SKM-1 (cell line): ENCODE measurements at regions not wholly inside any gene's neighbourhood (a gene's known extent, or its start where the extent isn't known, plus 50 kb on each side); places are given as distances from the start of the nearest gene placed in this dataset.
"Not testable (repeated sequence)": the region's sequence is repeated elsewhere in the genome, so short reads cannot be mapped to it uniquely, and the experiment has no call there.

ENCODE experiments used
- DNase-seq: peaks from one replicate; lab custom pipeline; 2025; ENCODE audit not compliant: unreplicated experiment; lab: John Stamatoyannopoulos, UW

DNA sequence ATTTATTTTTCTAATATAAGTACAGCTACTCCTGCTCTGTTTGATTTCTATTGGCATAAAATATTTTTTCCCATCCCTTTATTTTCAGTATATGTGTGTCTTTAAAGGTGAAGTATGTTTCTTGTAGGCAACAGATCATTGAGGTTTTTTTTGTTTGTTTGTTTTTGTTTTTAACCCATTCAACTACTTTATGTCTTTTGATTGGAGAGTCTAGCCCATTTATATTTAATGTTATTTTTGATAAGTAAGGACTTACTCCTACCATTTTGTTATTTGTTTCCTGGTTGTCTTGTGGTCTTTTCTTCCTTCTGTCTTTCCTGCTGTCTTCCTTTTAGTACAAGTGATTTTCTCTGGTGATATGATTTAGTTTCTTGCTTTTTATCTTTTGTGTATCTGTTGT is 285.1 kb upstream of the PROX1 start:
- DNase-seq, result no peak

DNA sequence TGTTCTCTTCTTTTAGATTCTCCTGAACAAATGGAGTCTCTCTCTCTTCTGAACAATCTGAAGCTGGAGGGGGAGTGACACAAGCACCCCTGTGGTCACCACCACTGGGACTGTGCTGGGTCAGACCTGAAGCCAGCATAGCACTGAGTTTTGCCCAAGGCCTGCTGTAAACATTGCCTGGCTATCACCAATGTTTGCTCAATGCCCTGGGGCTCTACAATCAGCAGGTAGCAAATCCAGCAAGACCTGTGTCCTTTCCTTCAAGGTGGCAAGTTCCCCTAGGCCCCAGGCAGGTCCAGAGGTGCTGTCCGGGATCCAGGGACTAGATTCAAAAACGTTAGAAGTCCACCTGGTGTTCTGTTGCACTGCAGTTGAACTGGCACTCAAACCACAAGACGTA is 282.8 kb upstream of the PROX1 start:
- DNase-seq, result no peak

DNA sequence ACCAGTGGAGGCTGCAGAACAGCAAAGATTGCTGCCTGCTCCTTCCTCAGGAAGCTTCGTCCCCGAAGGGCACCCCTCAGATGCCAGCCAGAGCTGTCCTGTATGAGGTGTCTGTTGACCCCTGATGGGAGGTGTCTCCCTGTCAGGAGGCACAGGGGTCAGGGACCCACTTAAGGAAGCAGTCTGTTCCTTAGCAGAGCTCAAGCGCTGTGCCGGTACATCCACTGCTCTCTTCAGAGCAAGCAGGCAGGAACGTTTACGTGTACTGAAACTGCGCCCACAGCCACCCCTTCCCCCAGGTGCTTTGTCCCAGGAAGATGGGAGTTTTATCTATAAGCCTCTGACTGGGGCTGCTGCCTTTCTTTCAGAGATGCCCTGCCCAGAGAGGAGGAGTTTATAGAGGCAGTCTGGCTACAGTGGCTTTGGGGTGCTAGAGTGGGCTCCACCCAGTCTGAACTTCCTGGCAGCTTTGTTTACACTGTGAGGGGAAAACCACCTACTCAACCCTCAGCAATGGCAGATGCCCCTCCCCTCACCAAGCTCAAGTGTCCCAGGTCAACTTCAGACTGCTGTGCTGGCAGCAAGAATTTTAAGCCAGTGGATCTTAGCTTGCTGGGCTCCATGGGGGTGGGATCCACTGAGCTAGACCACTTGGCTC is 275.8 kb upstream of the PROX1 start:
- DNase-seq, result not testable (repeated sequence)

DNA sequence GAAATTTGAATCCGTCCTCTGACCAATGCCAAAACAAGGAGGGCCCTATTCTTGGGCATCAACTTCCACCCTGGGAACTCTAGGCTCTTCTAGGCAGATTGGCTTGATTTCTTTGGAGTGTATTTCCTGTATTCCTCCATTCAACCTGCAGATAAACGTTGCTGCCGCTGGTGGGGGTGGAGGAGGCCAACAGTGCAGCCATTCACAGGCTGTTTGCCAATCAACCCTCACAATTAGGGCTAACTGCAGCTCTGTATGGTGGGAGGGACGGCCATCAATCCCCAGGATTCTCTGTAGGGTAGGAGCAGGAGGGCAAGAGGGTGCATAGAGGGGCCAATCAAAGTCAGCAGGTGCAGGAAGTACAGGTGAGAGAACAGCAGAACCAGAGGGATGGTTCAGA is 273.1 kb upstream of the PROX1 start:
- DNase-seq, result no peak

DNA sequence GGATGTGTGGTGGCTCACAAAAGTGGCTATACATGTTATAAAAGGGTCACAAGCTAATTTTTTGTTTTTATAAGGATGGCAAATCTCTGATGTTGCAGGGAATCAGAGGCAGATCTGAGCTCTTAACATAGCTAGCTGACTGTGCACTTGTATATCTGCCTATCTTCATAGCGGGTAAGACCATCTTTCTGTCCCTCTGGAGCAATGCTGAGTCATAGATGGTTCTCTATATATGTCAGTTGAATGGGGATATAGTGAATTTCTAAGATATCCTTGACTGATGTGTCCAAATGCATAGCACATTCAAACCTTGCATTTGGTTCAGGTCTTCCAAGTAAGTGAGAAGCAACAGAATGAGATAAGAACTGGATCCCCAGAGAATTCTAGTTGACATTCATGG is 272.6 kb upstream of the PROX1 start:
- no peak for DNase-seq

DNA sequence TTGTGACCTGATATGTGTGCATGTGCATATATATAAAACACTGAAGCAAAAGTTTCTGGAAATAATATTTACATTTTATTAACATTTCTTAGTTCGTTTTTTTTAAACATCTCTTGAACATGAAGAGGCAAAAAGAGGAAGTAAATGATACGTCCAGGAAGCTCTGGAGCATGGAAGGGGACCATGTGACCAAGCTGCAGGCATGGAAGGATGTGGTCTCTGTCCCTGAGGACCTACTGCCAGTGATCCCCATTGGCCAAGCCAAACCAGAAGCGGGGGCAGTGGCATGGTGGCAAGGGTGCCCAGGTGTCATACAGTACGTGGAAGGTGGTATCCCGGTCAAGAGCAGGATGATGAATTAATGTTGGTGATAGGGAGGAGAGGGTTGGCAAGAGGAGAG is 268.3 kb upstream of the PROX1 start:
- no peak for DNase-seq

DNA sequence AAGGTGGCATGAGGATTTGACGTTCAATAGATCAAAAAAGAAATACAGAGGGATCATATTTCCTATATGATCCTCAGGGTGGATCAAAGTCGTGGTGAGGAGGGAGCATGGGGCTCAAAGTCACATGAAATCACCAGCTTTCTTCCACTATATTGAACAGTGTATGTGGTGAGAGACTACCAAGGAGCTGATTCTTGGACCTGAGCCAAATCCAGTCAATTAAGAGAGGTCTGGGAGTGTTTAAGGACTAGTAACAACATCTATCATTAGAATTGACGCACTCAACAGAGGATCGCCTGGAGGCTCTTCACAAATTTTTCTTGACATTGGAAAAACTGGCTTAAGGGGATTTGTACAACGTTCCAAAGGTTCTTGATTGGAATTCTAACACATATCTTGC is 267.7 kb upstream of the PROX1 start:
- DNase-seq, result no peak

DNA sequence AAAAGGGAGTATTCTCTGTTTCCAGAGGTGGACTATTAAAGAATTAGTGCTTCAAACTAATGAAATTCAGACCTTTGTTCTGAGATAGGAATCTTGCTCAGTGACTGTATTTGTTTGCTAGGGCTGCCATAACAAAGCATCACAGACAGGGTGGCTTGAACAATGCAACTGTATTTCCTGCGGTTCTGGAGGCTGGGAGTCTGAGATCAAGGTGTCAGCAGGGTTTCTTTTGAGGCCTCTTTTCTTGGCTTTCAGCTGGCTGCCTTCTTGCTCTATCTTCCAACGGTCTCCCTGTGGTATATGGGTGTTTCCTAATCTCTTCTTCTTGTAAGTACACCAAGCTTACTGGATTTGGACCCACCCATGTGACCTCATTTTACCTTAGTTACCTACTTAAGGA is 264.6 kb upstream of the PROX1 start:
- peak; percentile 17 for DNase-seq

DNA sequence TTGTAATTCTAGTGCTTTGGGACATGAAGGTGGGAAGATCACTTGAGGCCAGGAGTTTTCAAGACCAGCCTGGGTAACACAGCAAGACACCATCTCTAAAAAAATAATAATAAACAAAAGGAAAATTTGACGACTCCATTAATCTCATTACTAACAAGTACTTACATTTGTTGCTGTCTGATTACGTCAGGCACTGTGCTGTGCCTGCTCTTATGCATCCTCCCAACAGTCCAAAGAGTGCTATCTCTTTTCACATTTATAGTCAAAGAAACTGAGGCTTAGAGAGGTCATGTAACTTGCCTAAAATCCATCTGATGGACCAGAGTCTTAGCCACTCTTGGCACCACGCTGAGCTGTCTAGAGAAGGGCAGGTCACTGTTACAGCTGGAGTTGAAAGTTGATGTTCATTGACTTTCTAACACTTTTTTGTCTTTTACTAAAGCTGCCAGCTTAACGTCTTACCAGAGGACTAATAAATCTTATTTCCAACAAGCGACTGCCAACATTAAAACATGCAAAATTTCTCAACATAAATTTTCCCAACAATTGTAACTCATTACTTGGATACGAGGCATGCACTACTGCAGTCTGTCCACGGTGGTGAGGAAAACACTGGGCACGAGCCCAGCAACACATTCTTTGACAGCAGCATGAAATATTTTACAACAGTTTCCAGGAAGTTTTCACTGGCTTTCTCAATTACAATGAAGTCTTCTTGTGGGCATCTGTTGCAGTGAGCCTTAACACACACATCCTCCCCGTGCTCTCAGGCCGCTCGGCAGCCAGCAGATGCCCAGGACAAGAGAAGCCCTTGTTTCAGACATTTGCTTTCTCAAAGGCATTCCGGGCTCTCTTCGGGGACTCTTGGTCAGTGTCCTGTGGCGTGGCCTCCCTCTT is 262.9 kb upstream of the PROX1 start:
- no peak for DNase-seq

DNA sequence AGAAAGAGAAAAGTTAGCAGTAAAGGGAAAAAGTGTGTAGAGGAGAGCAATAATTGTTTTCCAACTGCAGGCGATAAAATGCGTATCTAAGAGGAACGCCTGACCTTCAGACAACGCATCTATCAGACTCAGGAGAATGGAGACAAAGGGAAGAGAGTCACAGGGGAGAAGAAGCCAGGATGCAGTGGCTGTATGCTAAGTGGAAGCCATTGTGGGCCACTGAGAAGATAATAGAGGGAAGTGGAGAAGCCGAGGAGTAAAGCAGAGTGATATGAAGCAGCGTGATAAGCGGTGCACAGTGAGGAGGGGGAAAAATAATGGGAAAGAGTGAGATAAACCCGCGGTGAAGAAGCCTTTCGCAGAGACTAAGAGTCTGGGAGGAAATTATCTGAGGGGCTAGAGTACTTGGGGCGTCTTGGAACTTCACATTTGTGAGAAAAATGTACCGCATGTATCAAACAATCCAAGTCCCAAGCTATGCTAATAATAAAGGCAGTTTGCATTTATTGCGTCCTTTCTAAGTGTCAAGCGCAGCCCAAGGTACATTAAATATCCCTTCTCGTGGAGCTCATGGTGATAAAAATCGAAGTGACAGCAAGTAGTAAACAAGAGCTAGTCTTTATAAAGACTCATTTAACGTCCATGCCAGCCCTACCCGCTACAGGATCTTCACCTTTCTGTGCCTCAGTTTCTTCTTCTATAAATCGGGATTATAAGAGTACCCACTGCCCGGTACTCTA is 259.8 kb upstream of the PROX1 start:
- DNase-seq, result no peak

DNA sequence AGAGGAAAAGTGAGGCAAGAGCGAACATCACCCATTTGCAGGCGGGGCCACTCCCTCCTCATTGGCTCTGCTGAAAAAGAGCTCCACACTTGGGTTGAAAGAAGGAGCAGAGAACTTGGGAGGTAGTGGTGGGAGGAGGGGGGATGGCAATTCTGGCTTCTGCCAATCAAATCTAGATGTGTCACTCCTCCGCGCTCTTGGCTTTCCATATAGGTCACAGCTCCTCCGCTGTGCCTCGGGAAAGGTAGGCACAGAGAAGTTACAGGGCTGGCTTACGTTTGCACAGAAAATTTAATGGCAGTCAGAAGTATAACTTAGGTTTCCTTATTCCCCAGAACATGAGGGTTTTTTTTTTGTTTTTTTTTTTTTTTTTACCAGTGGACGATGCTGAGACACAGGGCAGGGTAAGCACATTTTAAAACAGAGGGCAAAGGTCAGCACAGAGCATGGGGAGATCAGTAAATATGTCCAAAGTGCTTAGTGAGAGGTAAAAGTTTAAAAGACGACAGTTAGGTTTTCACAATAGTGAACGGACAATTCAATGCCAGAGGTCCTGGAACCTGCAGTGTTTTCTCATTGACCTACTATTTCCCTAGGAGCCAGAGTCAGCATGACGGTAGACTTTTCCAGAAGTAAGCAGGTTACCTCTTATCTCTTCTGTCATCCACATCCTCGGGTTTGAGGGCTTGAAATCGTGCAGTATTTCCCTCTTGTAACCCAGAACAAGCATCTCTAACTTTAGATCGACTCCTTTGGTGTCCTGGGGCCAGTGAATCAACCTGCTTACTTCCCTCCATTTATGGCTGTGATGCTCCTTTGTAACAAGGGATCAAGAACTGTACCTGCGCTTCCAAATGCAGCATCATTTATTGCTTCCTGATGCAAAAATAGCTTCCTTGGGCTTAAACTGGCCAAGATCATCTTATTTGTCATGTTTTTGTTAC is 258.9 kb upstream of the PROX1 start:
- no peak for DNase-seq

DNA sequence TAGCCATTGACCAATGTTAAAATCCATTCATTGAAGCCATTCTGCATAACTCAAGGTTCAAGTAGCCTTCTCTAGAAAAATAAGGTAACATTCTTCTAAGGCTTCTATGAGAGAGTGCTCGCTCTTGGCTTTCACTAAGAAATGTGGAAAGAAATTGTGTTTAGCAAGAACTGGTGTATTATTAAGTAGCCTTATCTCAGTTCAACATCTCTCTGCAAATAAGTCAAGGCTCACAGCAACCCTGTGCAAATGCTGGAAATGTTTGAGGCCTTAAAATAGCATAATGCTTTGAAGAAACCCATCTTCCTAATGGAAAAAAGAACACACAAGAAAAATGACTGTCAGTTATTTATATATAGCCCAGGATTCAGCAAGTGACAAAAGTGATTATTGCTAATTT is 254.1 kb upstream of the PROX1 start:
- DNase-seq, result no peak

DNA sequence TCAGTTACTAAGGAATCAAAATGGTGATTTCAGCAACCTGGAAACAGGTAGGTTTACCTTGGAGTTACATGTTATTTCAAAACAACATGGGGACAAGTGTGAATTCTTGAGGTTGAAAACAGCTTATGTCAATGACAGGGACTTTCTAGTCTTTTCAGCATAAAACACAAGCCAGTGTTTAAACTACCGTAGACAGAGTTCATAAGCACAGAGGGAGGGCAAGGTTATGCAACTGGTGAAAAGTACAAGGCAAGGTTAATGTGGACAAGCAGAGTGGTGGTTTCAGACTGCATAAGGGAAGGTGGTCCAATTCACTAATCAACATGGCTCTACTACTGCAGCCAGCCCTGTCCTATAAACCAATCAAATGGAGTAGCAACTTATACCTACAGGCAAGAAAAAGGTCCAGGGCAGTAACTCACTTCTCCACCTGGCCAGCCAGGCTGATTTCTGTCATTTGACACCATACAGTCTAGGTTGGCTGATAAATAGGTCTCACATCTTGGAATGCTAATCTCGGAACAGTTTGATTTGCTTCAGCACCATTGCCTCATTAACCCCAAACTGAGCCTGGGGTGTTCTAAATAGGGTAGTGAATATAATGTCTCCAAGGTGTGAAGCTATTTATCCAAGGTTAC is 250.3 kb upstream of the PROX1 start:
- DNase-seq, result no peak

DNA sequence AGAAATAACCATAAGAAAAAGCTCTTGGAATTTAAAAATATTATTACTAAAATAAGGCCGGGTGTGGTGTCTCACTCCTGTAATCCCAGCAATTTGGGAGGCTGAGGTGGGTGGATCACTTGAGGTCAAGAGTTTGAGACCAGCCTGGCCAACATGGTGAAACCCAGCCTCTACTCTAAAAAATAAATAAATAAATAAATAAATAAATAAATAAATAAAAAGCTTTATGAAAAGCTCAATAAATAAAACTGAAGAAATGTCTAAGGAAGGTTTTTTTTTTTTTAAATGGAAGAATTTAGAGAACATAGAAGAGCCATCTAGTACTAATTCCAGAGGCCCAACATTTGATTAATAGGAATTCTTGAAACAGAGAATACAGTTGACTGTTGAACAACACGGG is 249.1 kb upstream of the PROX1 start:
- DNase-seq, result no peak

DNA sequence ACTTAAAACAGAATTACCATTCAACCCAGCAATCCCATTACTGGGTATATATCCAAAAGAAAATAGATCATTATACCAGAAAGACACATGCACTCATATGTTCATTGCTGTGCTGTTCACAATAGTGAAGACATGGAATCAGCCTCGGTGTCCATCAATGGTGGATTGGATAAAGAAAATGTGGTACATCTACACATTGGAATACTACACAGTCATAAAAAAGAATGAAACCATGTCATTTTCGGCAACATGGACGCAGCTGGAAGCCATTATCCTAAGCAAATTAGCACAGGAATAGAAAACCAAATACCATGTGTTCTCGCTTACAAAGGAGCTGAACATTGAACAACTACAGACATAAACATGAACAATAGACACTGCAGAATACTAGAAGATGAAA is 244.8 kb upstream of the PROX1 start:
- no peak for DNase-seq

DNA sequence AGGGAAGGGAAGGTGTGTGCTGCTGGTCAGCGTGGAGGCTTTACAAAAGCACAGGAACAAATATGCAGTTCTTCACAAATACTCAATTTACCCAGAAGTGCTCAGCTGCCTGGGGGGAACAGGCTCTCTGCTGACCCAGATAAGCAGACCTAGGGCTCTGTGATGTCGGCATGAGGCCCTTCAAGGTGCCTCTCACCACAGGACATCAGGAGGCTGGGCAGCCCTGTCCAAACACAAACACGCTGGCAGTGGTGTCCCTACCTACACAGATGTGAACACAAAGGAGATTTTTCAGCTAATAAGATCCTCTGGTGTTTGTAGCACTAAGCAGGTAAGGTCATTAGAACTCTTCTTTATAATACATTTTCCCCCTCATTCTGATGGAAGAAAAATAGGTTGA is 243.0 kb upstream of the PROX1 start:
- DNase-seq, result no peak

DNA sequence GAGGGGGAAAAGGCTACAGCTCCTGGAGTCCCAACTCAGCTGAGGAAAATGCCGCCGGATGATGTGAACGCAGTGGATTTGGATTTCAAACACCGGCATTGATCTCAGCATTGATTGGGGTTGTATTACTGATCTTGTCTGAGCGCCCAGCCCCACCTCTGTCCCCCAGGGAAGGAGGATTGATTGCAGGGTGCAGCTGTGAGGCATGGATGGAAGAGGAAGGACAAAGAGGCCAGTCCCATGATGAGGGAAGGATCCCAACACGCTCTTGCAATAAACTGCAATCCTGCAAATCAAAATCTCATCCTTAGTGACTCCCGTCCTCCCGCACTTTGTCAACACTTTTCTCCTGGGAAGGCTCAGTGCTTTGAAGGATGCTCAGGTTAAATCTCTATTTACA is 242.3 kb upstream of the PROX1 start:
- no peak for DNase-seq

DNA sequence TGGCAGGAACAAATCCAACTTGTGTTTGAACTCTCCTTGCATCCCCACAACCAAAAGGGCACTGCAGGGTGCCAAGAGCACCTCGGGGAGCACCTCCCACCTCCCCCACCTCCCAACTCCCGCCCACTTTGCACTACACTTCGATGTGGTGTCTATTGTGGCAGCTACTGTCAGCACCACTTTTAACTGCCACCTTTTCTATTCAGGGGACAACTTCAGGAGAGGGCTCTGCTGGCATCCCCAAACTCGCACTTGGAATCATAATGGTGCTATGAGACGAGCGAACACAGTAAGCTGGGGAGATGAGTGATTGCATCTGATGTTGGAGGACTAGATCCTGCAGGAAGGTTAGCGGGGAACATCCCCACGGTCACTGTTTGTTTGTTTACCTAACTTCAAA is 238.2 kb upstream of the PROX1 start:
- no peak for DNase-seq

DNA sequence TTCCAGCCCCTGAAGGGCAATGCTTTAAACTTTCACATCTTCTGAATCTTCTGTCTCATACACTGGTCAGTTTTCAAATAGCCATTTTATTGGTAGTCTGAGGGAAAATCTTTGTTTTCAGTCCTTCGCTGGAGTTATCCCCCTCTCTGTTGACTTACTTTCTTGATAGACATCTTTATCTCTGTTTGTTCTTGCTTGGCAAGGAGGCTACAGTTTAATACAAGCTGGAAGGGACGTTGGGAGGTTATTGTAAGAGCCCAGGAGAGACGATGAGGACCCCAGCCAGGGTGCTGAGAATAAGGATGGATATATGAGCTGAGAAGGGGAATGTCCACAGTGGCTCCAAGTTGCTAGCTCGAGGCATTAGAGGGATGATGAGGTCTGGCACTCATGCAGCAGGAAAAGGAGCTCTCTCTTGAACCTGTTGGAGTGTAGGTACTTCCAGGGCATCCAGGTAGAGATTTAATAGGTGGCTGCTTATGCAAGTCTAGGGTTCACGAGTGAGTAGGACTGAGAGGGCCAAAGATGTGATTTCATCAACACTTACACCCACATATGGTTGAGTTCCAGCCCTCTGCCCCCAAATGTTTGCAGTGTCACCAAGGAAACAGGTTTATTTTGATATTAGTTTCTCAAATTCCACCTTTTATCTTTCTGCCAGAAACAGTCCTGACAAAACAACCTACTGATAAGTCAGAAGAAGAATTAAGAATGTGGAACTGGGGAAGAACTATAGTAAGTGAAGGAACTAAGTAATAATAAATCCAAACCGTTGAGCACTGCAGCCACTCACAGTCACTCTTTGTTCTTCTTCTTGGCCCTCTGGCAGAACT is 237.3 kb upstream of the PROX1 start:
- no peak for DNase-seq

DNA sequence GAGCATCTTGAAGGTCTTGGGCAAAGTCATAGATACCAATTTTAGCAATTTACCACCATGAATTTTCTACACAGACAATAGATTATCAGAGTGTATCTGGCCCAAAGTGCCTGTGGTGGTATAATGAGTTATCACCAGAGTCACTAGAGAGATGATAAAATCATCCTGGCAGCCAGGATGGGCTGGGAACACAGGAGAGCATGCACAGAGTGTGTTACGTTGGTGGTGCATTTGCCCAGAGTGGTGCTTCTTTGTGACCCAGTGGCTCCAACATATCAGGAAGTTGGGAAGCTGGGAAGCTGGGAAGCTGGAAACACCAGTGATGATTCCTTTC is 236.7 kb upstream of the PROX1 start:
- DNase-seq, result no peak
